A549 (cell line): ENCODE measurements at regions not wholly inside any gene's neighbourhood (a gene's known extent, or its start where the extent isn't known, plus 50 kb on each side); places are given as distances from the start of the nearest gene placed in this dataset.

Experiments used
- ATAC-seq, 2 experiments: fragments of 200-7000 bp in 1 of 2; fragments of >200 bp in 1 of 2; cut with Nextera tagmentation in 1 of 2; cut with Tn5 transposase in 1 of 2; 3 replicates each; pipeline versions ENCODE4 v1.8.0 to v1.9.1; 2018 to 2020; ENCODE audit warnings: mild to moderate bottlenecking in 1 of 2, moderate library complexity in 1 of 2
- CTCF ChIA-PET: fragments of 300-600 bp; sonication (Branson Sonifier 250); formaldehyde crosslinking; extraction: SDS; loops from one replicate; lab custom pipeline; 2021; ENCODE audit warnings: antibody characterized with exemption, inconsistent platforms; lab: Yijun Ruan, JAX
- POLR2A ChIA-PET: fragments of 350-600 bp; formaldehyde crosslinking; extraction: SDS; loops from one replicate; lab custom pipeline; 2021; ENCODE audit warnings: antibody characterized with exemption, inconsistent platforms; lab: Yijun Ruan, JAX
- DNase-seq, 2 experiments: peaks; one replicate each; pipeline versions ENCODE4 v3.0.0 to v3.0.0-alpha.2; 2011 to 2016; ENCODE audit warnings: low read depth in 1 of 2, low spot score in 1 of 2
- FAIRE-seq: peaks from 2 replicates; lab custom pipeline; 2011; peaks lifted over from hg19 to GRCh38; lab: Jason Lieb, UNC
- H3K27ac ChIP-seq, 2 experiments: fragments of >200 bp; sonication (Bioruptor Twin); formaldehyde crosslinking; 3 replicates each; pipeline ENCODE4 v1.5.1; 2016 to 2017
- H3K4me1 ChIP-seq: fragments of >200 bp; sonication (Bioruptor Twin); formaldehyde crosslinking; 3 replicates; pipeline ENCODE4 v1.6.1; 2016
- H3K4me2 ChIP-seq: fragments of >200 bp; sonication (Bioruptor Twin); formaldehyde crosslinking; 3 replicates; pipeline ENCODE4 v1.6.1; 2016
- H3K4me3 ChIP-seq: fragments of >200 bp; sonication (Bioruptor Twin); formaldehyde crosslinking; 3 replicates; pipeline ENCODE4 v1.5.1; 2016
- H3K9me3 ChIP-seq: fragments of >200 bp; sonication (Bioruptor Twin); formaldehyde crosslinking; 3 replicates; pipeline ENCODE4 v1.6.1; 2016
- BHLHE40 ChIP-seq: IDR thresholded peaks from 2 replicates; pipeline ENCODE4 v1.6.1; 2012; ENCODE audit warnings: low read depth, low read length, inconsistent platforms
- CBX8 ChIP-seq: fragments of 200-600 bp; sonication (generic); IDR thresholded peaks from 2 replicates; pipeline ENCODE4 v1.6.1; 2016
- CHD4 ChIP-seq: fragments of 200-600 bp; sonication (generic); IDR thresholded peaks from 2 replicates; pipeline ENCODE4 v1.6.1; 2016; ENCODE audit warnings: antibody characterized with exemption, mild to moderate bottlenecking, borderline replicate concordance
- EHF ChIP-seq: fragments of 250-450 bp; sonication (Bioruptor Pico); IDR thresholded peaks from 2 replicates; pipeline ENCODE4 v1.5.0; 2020; ENCODE audit warnings: mild to moderate bottlenecking
- FOXS1 ChIP-seq: fragments of 250-450 bp; sonication (Bioruptor Pico); IDR thresholded peaks from 2 replicates; pipeline ENCODE4 v1.5.0; 2020; ENCODE audit warnings: mild to moderate bottlenecking, moderate library complexity
- HEYL ChIP-seq: fragments of 250-450 bp; sonication (Bioruptor Pico); IDR thresholded peaks from 2 replicates; pipeline ENCODE4 v1.8.0; 2021; ENCODE audit warnings: mild to moderate bottlenecking, moderate library complexity
- JUN ChIP-seq, 2 experiments: fragments of >200 bp; sonication (Bioruptor Twin); formaldehyde crosslinking; IDR thresholded peaks; 2 replicates in 1 of 2; 3 replicates in 1 of 2; pipeline ENCODE4 v1.6.1; 2016 to 2017
- KDM1A ChIP-seq: fragments of 200-600 bp; sonication (generic); IDR thresholded peaks from 2 replicates; pipeline ENCODE4 v1.6.1; 2016; ENCODE audit warnings: low read depth, mild to moderate bottlenecking
- KDM5A ChIP-seq: fragments of 200-600 bp; sonication (generic); IDR thresholded peaks from 2 replicates; pipeline ENCODE4 v1.6.1; 2016; ENCODE audit warnings: antibody characterized with exemption, mild to moderate bottlenecking
- MYC ChIP-seq: IDR thresholded peaks from 2 replicates; pipeline ENCODE4 v1.6.1; 2012; ENCODE audit warnings: mild to moderate bottlenecking, inconsistent platforms, low read length, improper control_type of control experiment, borderline replicate concordance
- NFE2L2 ChIP-seq: fragments of 150-350 bp; conservative IDR thresholded peaks from 2 replicates; pipeline ENCODE4 v1.6.1; 2014; ENCODE audit warnings: low read length
- PHF8 ChIP-seq: fragments of 200-600 bp; sonication (generic); IDR thresholded peaks from 2 replicates; pipeline ENCODE4 v1.6.1; 2016; ENCODE audit warnings: low read depth, mild to moderate bottlenecking, antibody characterized with exemption, moderate library complexity, borderline replicate concordance
- POLR2A ChIP-seq: IDR thresholded peaks from 2 replicates; pipeline ENCODE4 v1.6.1; 2012; ENCODE audit warnings: mild to moderate bottlenecking, low read length
- RCOR1 ChIP-seq: fragments of 150-350 bp; IDR thresholded peaks from 2 replicates; pipeline ENCODE4 v1.6.1; 2014; ENCODE audit warnings: antibody characterized with exemption, low read length, low read depth
- RFX5 ChIP-seq: fragments of 450-650 bp; IDR thresholded peaks from 2 replicates; pipeline ENCODE4 v1.7.1; 2014; ENCODE audit warnings: antibody characterized with exemption, mild to moderate bottlenecking, moderate library complexity
- RNF2 ChIP-seq: fragments of 200-600 bp; sonication (generic); IDR thresholded peaks from 2 replicates; pipeline ENCODE4 v1.6.1; 2016; ENCODE audit warnings: low read depth, mild to moderate bottlenecking, antibody characterized with exemption, moderate library complexity, borderline replicate concordance
- SMC3 ChIP-seq: fragments of >200 bp; sonication (Bioruptor Twin); formaldehyde crosslinking; IDR thresholded peaks from 3 replicates; pipeline ENCODE4 v1.6.1; 2018; ENCODE audit warnings: inconsistent platforms
- TFCP2L1 ChIP-seq: fragments of 250-450 bp; sonication (Bioruptor Pico); IDR thresholded peaks from 2 replicates; pipeline ENCODE4 v1.5.0; 2021; ENCODE audit warnings: mild to moderate bottlenecking
- ZFP36 ChIP-seq: fragments of 450-650 bp; IDR thresholded peaks from 2 replicates; pipeline ENCODE4 v1.6.1; 2014; ENCODE audit warnings: borderline replicate concordance; ENCODE audit not compliant: partially characterized antibody
- ZSCAN20 ChIP-seq: fragments of 250-450 bp; sonication (Bioruptor Pico); IDR thresholded peaks from 2 replicates; pipeline ENCODE4 v1.8.0; 2022; ENCODE audit warnings: mild to moderate bottlenecking, moderate library complexity
- WGBS: methylation state at CpG from one replicate; pipeline ENCODE4 v1.1.6; 2017; ENCODE audit errors: missing lambda C conversion rate; 5-methylcytosine and 5-hydroxymethylcytosine counted together
- TF ChIP-seq, protein P1 (sequence below): IDR thresholded peaks from 2 replicates; pipeline ENCODE4 v1.6.1; 2012; ENCODE audit warnings: low read depth, borderline replicate concordance
- TF ChIP-seq, protein P2 (sequence below): fragments of 150-350 bp; IDR thresholded peaks from 2 replicates; pipeline ENCODE4 v1.6.1; 2014; ENCODE audit warnings: low read depth, mild to moderate bottlenecking, low read length
- TF ChIP-seq, protein P3 (sequence below): IDR thresholded peaks from 2 replicates; pipeline ENCODE4 v1.6.1; 2012
- TF ChIP-seq, protein P4 (sequence below): fragments of >200 bp; sonication (Bioruptor Twin); formaldehyde crosslinking; IDR thresholded peaks from 3 replicates; pipeline ENCODE4 v1.6.1; 2016
- TF ChIP-seq, protein P5 (sequence below): fragments of 250-450 bp; sonication (Bioruptor Pico); IDR thresholded peaks from 2 replicates; pipeline ENCODE4 v1.5.0; 2021; ENCODE audit warnings: mild to moderate bottlenecking, moderate library complexity, borderline replicate concordance
- TF ChIP-seq, protein P6 (sequence below): fragments of 450-650 bp; IDR thresholded peaks from 2 replicates; pipeline ENCODE4 v1.6.1; 2014; ENCODE audit warnings: antibody characterized with exemption

DNA sequence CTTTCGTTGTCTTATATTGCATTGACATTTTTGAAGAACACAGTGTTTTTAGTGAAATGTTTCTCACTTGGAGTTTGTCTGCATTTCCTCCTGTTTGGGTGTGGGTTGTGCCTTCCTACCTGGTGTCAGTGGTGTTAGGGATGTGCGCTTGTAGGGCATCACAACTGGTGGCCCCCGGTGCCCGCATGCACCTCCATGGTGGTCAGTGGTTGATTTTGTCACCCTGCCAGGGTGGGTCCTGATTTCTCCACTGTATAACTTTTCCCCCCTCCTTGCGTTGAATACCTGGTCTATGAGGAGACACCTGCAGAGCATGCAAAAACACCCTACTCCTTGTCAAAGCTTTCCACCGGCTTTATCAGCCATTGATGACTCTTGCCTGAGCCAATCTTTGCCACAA, 132.9 kb downstream of the BARX1 start:
- ChIA-PET POLR2A (no interaction called here), CTCF (interaction anchor here (1.1 to 3.5 kb wide), 2 partner anchors 141 to 391 kb away, joined by 3 to 21 read pairs; no protein-coding TSS in a partner anchor)
- ATAC-seq, result no peak
- DNase-seq, result no peak
- H3K4me2 ChIP-seq, result no peak overlapping the region
- WGBS, result 41% methylated on average over 6 of the region's 6 CpGs
- H3K27ac ChIP-seq, result no peak overlapping the region
- no peak for FAIRE-seq
- H3K4me1 ChIP-seq, result 0 out of 3 replicates have a peak, but pooled peaks cover 3% of the 10 kb centered on the region
- H3K4me3 ChIP-seq, result no peak overlapping the region
- TF ChIP-seq, protein P1, sequence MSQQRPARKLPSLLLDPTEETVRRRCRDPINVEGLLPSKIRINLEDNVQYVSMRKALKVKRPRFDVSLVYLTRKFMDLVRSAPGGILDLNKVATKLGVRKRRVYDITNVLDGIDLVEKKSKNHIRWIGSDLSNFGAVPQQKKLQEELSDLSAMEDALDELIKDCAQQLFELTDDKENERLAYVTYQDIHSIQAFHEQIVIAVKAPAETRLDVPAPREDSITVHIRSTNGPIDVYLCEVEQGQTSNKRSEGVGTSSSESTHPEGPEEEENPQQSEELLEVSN, result no peak
- TF ChIP-seq MYC (no peak), EHF (no peak), SMC3 (no peak), RFX5 (no peak), FOXS1 (CRISPR knock-in tag) (no peak), ZSCAN20 (CRISPR knock-in tag) (no peak), BHLHE40 (no peak)
- H3K9me3 ChIP-seq, result peaks cover 9% of the 10 kb centered on the region; the same call in 1 of the 3 replicates

DNA sequence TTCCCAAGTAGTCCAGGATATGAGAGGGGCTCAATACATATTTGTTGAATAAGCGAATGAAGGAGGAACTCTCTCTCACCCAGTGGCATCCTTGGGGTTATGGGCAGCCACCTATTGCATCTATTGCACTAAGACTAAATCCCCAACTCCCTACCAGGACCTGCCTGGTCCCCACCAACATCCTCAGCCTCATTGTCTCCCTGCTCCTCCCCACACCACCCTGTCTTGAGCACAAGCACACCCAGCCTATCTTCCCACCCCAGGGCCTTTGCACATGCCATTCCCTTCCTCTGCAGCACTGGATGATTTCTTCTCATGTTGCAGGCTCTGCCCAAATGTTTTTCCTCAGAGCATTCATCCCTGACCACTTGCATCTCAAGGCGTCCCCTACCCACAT, 133.8 kb downstream of the BARX1 start:
- ATAC-seq, result no peak
- no peak for FAIRE-seq
- H3K4me3 ChIP-seq, result no peak overlapping the region
- WGBS, result 32% methylated on average over 2 of the region's 2 CpGs
- CTCF ChIA-PET, result interaction anchor here (1.1 kb wide), 1 partner anchor 143 kb away, joined by 3 read pairs; no protein-coding TSS in a partner anchor
- DNase-seq, result no peak
- H3K9me3 ChIP-seq, result peaks cover 9% of the 10 kb centered on the region; the same call in 1 of the 3 replicates
- no peak overlapping the region for H3K4me2 ChIP-seq
- POLR2A ChIA-PET, result no interaction called here
- H3K4me1 ChIP-seq, result 0 out of 3 replicates have a peak, but pooled peaks cover under 1% of the 10 kb centered on the region
- TF ChIP-seq RFX5 (no peak), CHD4 (no peak)
- TF ChIP-seq, all 56 proteins: peak for 0
- no peak overlapping the region for H3K27ac ChIP-seq

DNA sequence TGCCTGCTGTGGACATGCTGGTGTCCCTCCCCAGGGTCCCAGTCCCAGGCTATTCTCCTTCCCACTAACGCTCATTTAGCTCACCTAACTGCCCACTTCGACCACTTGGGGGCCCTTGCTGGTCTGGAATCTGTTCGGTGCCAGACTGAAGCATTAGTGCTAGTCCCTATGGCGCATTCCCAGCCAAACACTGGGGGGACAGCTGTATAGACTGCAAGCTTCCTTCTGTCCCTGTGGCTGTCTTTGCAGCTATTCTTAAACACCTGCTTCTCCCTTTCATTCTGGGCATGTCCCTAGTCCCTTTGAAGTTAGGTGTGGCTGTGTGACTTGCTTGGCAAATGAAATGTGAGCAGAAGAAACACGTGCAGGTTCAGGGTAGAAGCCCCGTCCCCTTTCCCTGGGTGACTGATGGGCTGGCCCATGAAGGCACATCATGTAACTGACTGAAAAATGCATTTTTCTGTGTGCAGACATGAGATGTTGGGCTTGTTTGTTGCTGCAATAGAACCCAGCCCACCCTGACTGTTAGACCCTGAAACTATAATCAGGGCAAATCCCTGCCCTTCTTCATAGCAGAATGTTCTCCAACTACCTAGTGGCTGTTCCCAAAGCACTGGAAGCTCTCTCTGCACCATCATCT, 134.4 kb downstream of the BARX1 start:
- peak; percentile 42 to 80; a peak in 3 of 6 replicates for ATAC-seq
- Histone ChIP-seq H3K27ac (no peak overlapping the region), H3K9me3 (peaks cover 9% of the 10 kb centered on the region; the same call in 1 of the 3 replicates), H3K4me3 (no peak overlapping the region), H3K4me2 (no peak overlapping the region), H3K4me1 (no peaks in the 10 kb centered on the region)
- TF ChIP-seq RNF2 (no peak), JUN (IDR thresholded peaks at IDR 0.05) (no peak), PHF8 (no peak), TFCP2L1 (CRISPR knock-in tag) (no peak), POLR2A (no peak), KDM5A (no peak), NFE2L2 (no peak), MYC (no peak), RCOR1 (no peak), KDM1A (no peak), HEYL (CRISPR knock-in tag) (no peak), CBX8 (no peak), RFX5 (no peak), ZFP36 (no peak)
- TF ChIP-seq, protein P2, sequence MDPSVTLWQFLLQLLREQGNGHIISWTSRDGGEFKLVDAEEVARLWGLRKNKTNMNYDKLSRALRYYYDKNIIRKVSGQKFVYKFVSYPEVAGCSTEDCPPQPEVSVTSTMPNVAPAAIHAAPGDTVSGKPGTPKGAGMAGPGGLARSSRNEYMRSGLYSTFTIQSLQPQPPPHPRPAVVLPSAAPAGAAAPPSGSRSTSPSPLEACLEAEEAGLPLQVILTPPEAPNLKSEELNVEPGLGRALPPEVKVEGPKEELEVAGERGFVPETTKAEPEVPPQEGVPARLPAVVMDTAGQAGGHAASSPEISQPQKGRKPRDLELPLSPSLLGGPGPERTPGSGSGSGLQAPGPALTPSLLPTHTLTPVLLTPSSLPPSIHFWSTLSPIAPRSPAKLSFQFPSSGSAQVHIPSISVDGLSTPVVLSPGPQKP, result no peak
- TF ChIP-seq, protein P3, sequence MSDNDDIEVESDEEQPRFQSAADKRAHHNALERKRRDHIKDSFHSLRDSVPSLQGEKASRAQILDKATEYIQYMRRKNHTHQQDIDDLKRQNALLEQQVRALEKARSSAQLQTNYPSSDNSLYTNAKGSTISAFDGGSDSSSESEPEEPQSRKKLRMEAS, result no peak
- TF ChIP-seq, protein P4, sequence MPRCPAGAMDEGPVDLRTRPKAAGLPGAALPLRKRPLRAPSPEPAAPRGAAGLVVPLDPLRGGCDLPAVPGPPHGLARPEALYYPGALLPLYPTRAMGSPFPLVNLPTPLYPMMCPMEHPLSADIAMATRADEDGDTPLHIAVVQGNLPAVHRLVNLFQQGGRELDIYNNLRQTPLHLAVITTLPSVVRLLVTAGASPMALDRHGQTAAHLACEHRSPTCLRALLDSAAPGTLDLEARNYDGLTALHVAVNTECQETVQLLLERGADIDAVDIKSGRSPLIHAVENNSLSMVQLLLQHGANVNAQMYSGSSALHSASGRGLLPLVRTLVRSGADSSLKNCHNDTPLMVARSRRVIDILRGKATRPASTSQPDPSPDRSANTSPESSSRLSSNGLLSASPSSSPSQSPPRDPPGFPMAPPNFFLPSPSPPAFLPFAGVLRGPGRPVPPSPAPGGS, result no peak
- TF ChIP-seq, protein P5, sequence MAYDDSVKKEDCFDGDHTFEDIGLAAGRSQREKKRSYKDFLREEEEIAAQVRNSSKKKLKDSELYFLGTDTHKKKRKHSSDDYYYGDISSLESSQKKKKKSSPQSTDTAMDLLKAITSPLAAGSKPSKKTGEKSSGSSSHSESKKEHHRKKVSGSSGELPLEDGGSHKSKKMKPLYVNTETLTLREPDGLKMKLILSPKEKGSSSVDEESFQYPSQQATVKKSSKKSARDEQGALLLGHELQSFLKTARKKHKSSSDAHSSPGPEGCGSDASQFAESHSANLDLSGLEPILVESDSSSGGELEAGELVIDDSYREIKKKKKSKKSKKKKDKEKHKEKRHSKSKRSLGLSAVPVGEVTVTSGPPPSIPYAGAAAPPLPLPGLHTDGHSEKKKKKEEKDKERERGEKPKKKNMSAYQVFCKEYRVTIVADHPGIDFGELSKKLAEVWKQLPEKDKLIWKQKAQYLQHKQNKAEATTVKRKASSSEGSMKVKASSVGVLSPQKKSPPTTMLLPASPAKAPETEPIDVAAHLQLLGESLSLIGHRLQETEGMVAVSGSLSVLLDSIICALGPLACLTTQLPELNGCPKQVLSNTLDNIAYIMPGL, result no peak
- TF ChIP-seq, protein P6, sequence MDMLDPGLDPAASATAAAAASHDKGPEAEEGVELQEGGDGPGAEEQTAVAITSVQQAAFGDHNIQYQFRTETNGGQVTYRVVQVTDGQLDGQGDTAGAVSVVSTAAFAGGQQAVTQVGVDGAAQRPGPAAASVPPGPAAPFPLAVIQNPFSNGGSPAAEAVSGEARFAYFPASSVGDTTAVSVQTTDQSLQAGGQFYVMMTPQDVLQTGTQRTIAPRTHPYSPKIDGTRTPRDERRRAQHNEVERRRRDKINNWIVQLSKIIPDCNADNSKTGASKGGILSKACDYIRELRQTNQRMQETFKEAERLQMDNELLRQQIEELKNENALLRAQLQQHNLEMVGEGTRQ, result no peak
- 23% methylated on average over 6 of the region's 6 CpGs for WGBS
- POLR2A ChIA-PET, result interaction anchor here (1.1 kb wide), 1 partner anchor 12 kb away, joined by 3 read pairs; no protein-coding TSS in a partner anchor
- no peak for FAIRE-seq
- CTCF ChIA-PET, result interaction anchor here (0.8 to 1.2 kb wide), 3 partner anchors 36 to 143 kb away, joined by 3 read pairs; no protein-coding TSS in a partner anchor
- DNase-seq, result no peak
